GM18498 (cell line): ENCODE measurements at regions not wholly inside any gene's neighbourhood (a gene's known extent, or its start where the extent isn't known, plus 50 kb on each side); places are given as distances from the start of the nearest gene placed in this dataset.
A peak's percentile ranks its signal among the peaks of the same experiment; 100 is the strongest.
"Not testable (repeated sequence)": the region's sequence is repeated elsewhere in the genome, so short reads cannot be mapped to it uniquely, and the experiment has no call there.

Experiments used
- ATAC-seq: cut with Tn5 transposase; IDR thresholded peaks from one replicate; pipeline ENCODE4 v1.9.1; 2021; ENCODE audit warnings: mild to moderate bottlenecking, moderate library complexity; ENCODE audit not compliant: unreplicated experiment

DNA sequence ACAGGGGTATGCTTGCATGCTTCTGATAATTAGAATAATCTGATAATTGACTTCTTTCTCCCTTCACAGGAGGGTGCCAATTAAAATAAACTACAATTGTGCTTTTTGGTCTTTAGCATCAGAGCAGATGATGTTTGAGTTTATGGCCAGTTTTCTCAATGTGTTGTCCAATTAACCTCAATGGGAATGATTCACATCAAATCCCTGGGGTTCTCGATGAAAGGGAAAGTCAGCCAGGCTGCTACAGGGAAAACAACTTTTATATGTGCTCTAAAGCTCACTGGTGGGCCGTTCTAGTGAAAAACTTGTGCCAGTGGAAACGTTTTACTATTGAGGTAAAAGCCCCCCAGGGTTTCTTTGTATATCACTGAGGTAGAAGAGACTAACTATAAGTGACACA lies 887.3 kb upstream of the CRIM1 start:
- ATAC-seq, result no peak

GRCh38 chr2:35463805-35464596 lies 891.6 kb upstream of the CRIM1 start:
- peak; percentile 55 for ATAC-seq

- ATAC-seq, result no peak
Measured at GRCh38 chr2:35462226-35462998, 893.2 kb upstream of the CRIM1 start.

DNA sequence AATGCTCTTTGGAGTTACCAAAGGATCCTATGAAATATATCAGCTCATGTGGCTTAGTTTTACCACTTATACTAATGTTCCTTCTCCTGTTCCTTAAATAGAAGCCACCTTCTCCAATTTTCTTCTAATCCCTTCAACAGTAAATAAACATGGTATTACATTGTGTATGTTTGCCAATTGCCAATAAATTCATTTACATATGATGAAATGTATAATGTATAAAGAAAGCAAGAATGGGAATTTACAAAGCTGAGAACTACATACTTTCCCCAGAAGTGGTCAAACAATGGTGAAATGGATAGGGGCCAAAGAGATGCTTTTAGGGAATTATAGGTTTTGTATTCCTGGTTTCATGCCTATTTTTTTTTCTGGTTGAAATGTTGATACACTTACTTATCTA lies 894.2 kb upstream of the CRIM1 start:
- no peak for ATAC-seq

DNA sequence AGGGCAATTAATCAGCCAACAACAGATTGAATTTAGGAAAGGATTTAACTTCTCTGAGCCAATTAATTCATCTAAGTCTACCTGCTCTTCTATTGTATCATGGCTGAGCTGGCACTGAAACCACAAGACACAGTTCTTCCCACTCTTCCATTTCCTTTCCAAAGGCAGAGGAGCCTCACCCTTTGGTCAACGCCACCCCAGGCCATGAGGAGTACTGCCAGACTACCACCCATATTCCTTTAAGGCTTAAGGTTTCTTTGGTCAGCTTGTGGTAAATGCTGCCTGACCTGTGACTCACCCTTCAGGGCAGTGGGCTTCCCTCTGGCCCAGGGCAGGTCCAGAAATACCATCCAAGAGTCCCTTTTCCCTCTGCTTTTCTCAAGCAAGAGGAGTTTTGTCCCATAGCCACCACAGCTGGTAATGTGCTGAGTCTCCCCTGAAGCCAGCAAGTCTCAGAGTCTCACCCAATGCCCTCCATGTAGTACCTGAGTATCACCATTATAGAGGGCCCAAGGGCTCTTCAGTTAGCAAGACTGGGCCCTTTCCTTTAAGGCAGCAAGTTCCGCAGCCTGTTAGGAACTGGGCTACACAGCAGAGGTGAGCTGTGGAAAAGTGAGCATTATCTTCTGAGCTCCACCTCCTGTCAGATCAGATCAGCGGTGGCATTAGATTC lies 900.5 kb upstream of the CRIM1 start:
- ATAC-seq, result no peak

DNA sequence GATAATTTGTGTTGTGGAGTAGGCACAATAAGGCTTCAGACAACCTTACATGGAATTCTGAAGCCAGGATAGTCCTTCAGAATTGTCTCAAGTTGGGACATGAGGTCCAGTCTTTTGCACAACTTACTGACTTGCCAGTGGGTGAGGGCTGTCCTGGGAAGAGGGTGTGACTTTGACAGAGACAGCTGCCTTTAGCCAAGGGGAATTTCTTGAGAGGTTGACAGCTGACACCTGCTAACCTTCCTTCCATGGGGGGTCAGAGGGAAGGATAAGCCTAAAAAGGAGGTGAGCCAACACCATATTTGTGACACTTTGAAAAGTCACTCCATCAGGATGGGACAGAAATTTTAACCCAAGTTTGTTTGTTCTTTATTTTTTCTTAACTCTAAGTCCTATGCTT lies 907.8 kb upstream of the CRIM1 start:
- ATAC-seq, result no peak

DNA sequence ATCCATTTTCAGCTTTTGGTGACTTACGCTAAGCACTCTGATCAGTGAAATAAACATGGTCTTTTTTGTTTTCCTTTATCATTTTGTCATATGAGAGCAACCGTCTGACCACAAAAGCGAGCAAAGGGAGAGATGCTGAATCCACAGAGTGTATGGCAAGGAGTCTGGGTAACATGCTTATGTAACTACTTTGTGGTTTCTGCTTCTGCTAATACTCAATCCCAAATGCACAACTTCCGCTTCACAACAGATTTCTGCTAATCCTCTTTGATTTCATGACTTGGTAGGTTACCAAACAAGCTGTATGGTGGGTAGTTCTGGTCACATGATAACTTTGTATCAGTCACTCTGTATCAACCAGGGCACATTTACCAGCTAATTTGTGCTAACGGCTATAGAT lies 908.4 kb upstream of the CRIM1 start:
- no peak for ATAC-seq

- no peak for ATAC-seq
Measured at GRCh38 chr2:35443087-35443486, 912.5 kb upstream of the CRIM1 start.

DNA sequence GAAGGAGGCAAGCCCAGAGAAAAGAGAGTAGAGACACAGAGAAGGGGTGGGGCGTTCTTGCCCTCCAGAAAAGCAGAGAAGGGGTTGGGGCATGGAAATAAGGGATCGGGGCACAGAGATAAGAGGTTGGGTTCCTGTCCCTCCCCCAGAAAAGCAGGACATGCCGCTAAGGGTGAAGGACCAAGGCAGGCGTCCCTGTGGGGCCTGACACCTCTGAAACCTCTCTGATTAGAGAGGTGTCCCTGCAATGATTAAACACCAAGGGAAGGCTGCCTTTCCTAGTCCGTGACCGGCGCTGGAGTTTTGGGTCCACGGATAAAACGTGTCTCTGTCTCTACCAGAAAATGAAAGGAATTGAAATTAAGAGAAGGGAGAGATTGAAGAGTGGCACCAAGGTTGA lies 914.0 kb upstream of the CRIM1 start:
- not testable (repeated sequence) for ATAC-seq

DNA sequence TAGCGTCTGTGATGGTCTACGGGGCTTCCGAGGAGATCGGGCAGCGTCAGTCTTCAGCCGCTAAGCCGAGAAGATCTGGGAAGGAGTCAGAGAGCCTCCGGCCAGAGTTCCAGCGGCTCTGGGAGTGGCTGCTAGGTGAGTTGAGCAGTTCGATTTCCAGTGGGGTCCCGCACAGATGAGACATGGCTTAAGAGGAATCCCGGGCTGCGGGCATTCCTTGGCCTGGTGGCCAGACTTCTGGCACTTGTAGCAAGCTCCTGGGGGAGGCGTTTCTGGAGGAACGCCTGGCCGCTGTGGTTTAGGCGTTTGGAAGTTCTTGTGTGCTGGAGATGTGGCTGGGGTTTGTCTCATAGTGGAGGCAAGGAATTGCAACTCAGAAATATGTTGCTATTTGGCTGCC lies 915.3 kb upstream of the CRIM1 start:
- not testable (repeated sequence) for ATAC-seq

DNA sequence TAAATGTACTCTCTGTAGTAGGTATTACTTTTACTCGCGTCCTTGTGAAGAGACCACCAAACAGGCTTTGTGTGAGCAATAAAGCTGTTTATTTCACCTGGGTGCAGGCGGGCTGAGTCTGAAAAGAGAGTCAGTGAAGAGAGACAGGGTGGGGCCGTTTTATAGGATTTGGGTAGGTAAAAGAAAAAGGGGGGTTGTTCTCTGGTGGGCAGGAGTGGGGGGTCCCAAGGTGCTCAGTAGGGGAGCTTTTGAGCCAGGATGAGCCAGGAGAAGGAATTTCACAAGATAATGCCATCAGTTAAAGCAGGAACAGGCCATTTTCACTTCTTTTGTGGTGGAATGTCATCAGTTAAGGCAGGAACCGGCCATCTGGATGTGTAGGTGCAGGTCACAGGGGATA lies 918.7 kb upstream of the CRIM1 start:
- ATAC-seq, result not testable (repeated sequence)

- ATAC-seq, result peak; percentile 50
Measured at GRCh38 chr2:35428548-35428947, 927.0 kb upstream of the CRIM1 start.

DNA sequence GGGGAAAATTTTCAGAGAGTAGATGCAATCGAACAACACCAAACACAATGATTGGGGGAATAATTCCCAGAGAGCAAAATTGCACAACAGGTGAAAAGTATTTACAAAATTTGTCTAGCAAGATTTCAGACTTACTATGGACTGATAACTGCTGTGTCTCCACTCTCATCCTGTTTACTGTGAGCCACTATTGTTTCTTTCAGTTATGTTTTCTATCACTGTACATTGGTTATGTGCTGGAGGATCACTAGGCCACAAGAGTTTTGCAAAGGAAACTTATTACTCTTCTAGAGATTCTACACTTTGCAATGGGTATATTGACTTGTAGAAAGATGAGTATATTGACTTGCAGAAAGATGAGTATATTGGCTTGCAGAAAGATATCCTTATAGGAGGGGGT lies 934.1 kb upstream of the CRIM1 start:
- no peak for ATAC-seq

GRCh38 chr2:35417293-35417692 lies 938.3 kb upstream of the CRIM1 start:
- ATAC-seq, result no peak

DNA sequence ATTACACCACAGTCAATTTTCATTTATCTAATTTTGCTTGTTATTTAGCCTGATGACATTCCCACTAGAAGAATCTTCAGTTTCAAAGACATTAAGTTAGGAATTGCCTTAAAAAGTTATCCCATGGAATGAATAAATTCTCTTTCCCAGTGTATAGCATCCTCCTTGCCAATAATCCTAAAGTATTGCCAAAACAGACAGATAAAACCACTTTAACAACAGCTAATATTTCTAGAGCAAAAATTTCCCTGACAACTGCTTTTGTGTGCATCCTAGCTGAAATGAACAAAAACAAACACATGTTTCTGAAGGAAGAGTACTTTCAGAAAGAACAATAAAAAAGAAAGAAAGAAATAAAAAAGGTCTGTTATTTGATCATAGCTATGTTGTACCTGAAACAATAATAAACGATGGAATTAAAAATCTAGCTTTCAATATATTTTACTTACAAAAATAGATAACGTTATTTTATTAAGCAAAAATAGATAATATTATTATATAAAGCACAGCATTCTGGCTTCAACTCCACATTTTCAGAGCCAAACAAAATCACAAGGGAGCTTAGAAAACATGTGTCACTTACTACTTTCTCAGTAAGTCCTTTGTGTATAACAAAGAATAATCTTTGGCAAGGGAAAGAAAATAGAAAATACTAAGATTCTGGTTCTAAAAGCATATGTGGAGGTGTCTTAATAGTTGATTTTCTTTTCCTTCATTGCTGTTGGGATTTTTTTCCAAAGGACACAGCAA lies 939.0 kb upstream of the CRIM1 start:
- ATAC-seq, result no peak

DNA sequence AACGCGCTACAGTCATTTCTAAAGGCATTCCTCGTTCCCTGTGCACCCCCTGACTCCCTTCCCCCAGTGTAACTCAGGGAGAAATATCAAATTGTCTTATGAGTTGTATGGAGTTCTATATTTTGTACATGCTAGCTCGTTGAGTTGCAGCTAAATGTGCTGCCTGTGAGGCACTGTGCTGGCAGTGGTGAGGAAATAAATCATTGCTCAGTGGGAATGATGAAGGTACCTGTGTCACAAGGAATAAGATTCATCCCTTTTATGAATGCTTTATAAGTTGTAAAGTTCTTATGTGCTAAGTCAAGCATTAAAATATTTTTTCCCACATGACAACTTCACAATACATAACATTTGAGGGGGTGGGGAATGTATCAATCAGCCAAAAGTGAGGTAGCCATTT lies 939.6 kb upstream of the CRIM1 start:
- ATAC-seq, result no peak

DNA sequence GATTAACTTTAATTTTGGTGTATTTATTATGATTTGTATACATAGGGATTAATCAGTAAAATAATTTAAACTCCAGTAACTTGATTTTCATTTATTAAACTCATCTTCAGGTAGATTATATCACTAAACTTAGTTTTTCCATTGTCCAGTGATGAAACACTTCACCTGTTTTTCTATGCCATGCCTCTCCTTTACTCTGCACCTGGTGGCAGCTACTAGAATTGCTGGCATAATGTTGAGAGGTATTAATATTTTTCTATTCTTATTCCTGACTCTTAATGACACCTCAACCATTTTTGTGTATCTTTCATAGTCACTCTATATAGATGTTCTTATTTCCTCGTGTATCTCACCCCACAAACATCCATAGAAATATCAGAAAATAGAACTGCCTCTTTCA lies 940.3 kb upstream of the CRIM1 start:
- no peak for ATAC-seq

- peak; percentile 84 for ATAC-seq
Measured at GRCh38 chr2:35410431-35411061, 945.0 kb upstream of the CRIM1 start.

DNA sequence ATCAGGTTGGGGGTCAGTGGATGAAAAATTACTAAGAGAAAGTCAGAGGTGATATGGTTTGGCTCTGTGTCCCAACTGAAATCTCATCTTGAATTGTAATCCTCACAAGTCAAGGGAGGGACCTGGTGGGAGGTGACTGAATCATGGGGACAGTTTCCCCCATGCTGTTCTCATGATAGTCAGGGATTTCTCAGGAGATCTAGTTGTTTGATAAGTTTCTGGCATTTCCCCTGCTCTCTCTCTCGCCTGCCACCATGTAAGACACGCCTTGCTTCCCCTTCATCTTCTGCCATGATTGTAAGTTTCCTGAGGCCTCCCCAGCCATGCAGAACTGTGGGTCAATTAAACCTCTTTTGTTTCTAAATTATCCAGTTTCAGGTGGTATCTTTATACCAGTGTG lies 945.8 kb upstream of the CRIM1 start:
- ATAC-seq, result no peak

- ATAC-seq, result no peak
Measured at GRCh38 chr2:35408320-35408719, 947.3 kb upstream of the CRIM1 start.
